HepG2 (cell line): ENCODE measurements at regions not wholly inside any gene's neighbourhood (a gene's known extent, or its start where the extent isn't known, plus 50 kb on each side); places are given as distances from the start of the nearest gene placed in this dataset.

Experiments
- CEBPB ChIP-seq: IDR thresholded peaks from 2 replicates; pipeline ENCODE4 v1.6.1; 2011; ENCODE audit warnings: low read depth, low read length, improper control_type of control experiment, borderline replicate concordance
- CTCF ChIP-seq: sonication (generic); formaldehyde crosslinking; IDR thresholded peaks from 2 replicates; pipeline ENCODE4 v1.5.0; 2020; ENCODE audit warnings: mild to moderate bottlenecking, missing genetic modification reagents, moderate library complexity
- HHEX ChIP-seq: IDR thresholded peaks from 2 replicates; pipeline ENCODE4 v1.6.1; 2016; ENCODE audit warnings: control low read depth
- MXI1 ChIP-seq: IDR thresholded peaks from 3 replicates; pipeline ENCODE4 v1.6.1; 2012; ENCODE audit warnings: low read depth, low read length, inconsistent platforms, borderline replicate concordance
- POLR2A ChIP-seq, 2 experiments: IDR thresholded peaks; 2 replicates each; pipeline ENCODE4 v1.6.1; 2011; ENCODE audit warnings: low read depth in 2 of 2, low read length in 2 of 2, mild to moderate bottlenecking in 1 of 2, moderate library complexity in 1 of 2; ENCODE audit not compliant: insufficient read depth in 1 of 2
- ZKSCAN5 ChIP-seq: sonication (generic); formaldehyde crosslinking; IDR thresholded peaks from 2 replicates; pipeline ENCODE4 v1.5.1; 2020; ENCODE audit warnings: mild to moderate bottlenecking, missing genetic modification reagents

GRCh38 chr21:16535626-16536025 lies 805.8 kb downstream of the USP25 start:
- TF ChIP-seq ZKSCAN5 (CRISPR knock-in tag) (no peak), CTCF (CRISPR knock-in tag) (no peak), HHEX (CRISPR knock-in tag) (no peak), MXI1 (no peak), CEBPB (no peak), POLR2A (IDR thresholded peaks at IDR 0.05; ENCODE audit: insufficient read depth in 1 of 2, low read depth in 2 of 2, low read length in 2 of 2) (no peak)
